ENCODE measurements at regions not wholly inside any gene's neighbourhood (a gene's known extent, or its start where the extent isn't known, plus 50 kb on each side); places are given as distances from the start of the nearest gene placed in this dataset.

GRCh38 chr6:104623052-104623690 lies 236.5 kb downstream of the HACE1 start:
- H3K36me3 ChIP-seq = no peaks in the 10 kb centered on the region
- no peaks in the 10 kb centered on the region for H3K9me3 ChIP-seq
- H3K27me3 ChIP-seq = no peaks in the 10 kb centered on the region
- TF ChIP-seq CTCF (IDR thresholded peaks at IDR 0.05; ENCODE audit: low read depth, low read length) = peak; percentile 37
- peak; percentile 43 for DNase-seq
- no peak overlapping the region; the same call in 1 of the 2 replicates for H3K4me3 ChIP-seq (ENCODE audit: low read depth, low read length)
- peaks cover 8% of the 10 kb centered on the region; the same call in 1 of the 2 replicates for H3K4me1 ChIP-seq

GRCh38 chr6:104621396-104621795 lies 238.3 kb downstream of the HACE1 start:
- TF ChIP-seq CTCF (IDR thresholded peaks at IDR 0.05; ENCODE audit: low read depth, low read length) = no peak
- no peak overlapping the region for H3K4me3 ChIP-seq (ENCODE audit: low read depth, low read length)
- H3K4me1 ChIP-seq = no peaks in the 10 kb centered on the region
- no peaks in the 10 kb centered on the region for H3K9me3 ChIP-seq
- H3K36me3 ChIP-seq = no peaks in the 10 kb centered on the region
- no peak for DNase-seq
- H3K27me3 ChIP-seq = no peaks in the 10 kb centered on the region

- no peak for TF ChIP-seq CTCF (IDR thresholded peaks at IDR 0.05; ENCODE audit: low read depth, low read length)
- H3K36me3 ChIP-seq = no peaks in the 10 kb centered on the region
Observed at GRCh38 chr6:104617591-104617990, 242.1 kb downstream of the HACE1 start.

GRCh38 chr6:104614394-104614793 lies 245.3 kb downstream of the HACE1 start:
- Histone ChIP-seq H3K4me1 (peaks cover 6% of the 10 kb centered on the region), H3K9me3 (no peaks in the 10 kb centered on the region), H3K27me3 (no peaks in the 10 kb centered on the region), H3K36me3 (no peaks in the 10 kb centered on the region), H3K4me3 (ENCODE audit: low read depth, low read length) (no peak overlapping the region)
- peak; percentile 39 for DNase-seq
- TF ChIP-seq CTCF (IDR thresholded peaks at IDR 0.05; ENCODE audit: low read depth, low read length) = no peak

More at GRCh38 chr6:104617591-104617990, 242.1 kb downstream of the HACE1 start:
- Histone ChIP-seq H3K9me3 (no peaks in the 10 kb centered on the region), H3K4me1 (peaks cover 6% of the 10 kb centered on the region), H3K27me3 (no peaks in the 10 kb centered on the region), H3K4me3 (ENCODE audit: low read depth, low read length) (no peak overlapping the region)
- no peak for DNase-seq

- H3K4me3 ChIP-seq (ENCODE audit: low read depth, low read length) = no peak overlapping the region
Observed at GRCh38 chr6:104613416-104614001, 246.2 kb downstream of the HACE1 start.

More at GRCh38 chr6:104613416-104614001, 246.2 kb downstream of the HACE1 start:
- no peak for TF ChIP-seq CTCF (IDR thresholded peaks at IDR 0.05; ENCODE audit: low read depth, low read length)
- no peaks in the 10 kb centered on the region for H3K36me3 ChIP-seq
- H3K9me3 ChIP-seq = no peaks in the 10 kb centered on the region
- no peak for DNase-seq
- no peaks in the 10 kb centered on the region for H3K27me3 ChIP-seq
- H3K4me1 ChIP-seq = peaks cover 6% of the 10 kb centered on the region

All from BE2C (cell line).